OCI-LY1 (cell line): ENCODE measurements at regions not wholly inside any gene's neighbourhood (a gene's known extent, or its start where the extent isn't known, plus 50 kb on each side); places are given as distances from the start of the nearest gene placed in this dataset.
A peak's percentile ranks its signal among the peaks of the same experiment; 100 is the strongest.
"Not testable (repeated sequence)": the region's sequence is repeated elsewhere in the genome, so short reads cannot be mapped to it uniquely, and the experiment has no call there.

ENCODE experiments used
- H2AFZ ChIP-seq: fragments of 200-600 bp; sonication (generic), shearing (Covaris generic); 2 replicates; pipeline ENCODE4 v1.6.0; 2014; ENCODE audit warnings: antibody characterized with exemption, mild to moderate bottlenecking, low read length
- H3F3A ChIP-seq: fragments of 200-600 bp; sonication (generic), shearing (Covaris generic); 2 replicates; pipeline ENCODE4 v1.6.0; 2014; ENCODE audit warnings: mild to moderate bottlenecking, antibody characterized with exemption, low read length, moderate library complexity; ENCODE audit not compliant: insufficient read depth
- H3K27ac ChIP-seq: fragments of 200-600 bp; sonication (generic); 2 replicates; pipeline ENCODE4 v1.5.1; 2014; ENCODE audit warnings: low read length, mixed run types, mild to moderate bottlenecking, low read depth; ENCODE audit not compliant: poor library complexity, severe bottlenecking
- H3K27me3 ChIP-seq: fragments of 200-600 bp; sonication (generic); 2 replicates; pipeline ENCODE4 v1.6.0; 2014; ENCODE audit warnings: antibody characterized with exemption, mild to moderate bottlenecking, low read length, moderate library complexity; ENCODE audit not compliant: insufficient read depth
- H3K36me3 ChIP-seq: fragments of 200-600 bp; sonication (generic); 2 replicates; pipeline ENCODE4 v1.6.1; 2014; ENCODE audit warnings: mild to moderate bottlenecking, antibody characterized with exemption, low read length, moderate library complexity, mixed read lengths; ENCODE audit not compliant: insufficient read depth
- H3K4me1 ChIP-seq: fragments of 200-600 bp; sonication (generic); 2 replicates; pipeline ENCODE4 v1.5.1; 2014; ENCODE audit warnings: mild to moderate bottlenecking, low read length, moderate library complexity; ENCODE audit not compliant: insufficient read depth, severe bottlenecking
- H3K4me2 ChIP-seq: fragments of 200-600 bp; sonication (generic), shearing (Covaris generic); 2 replicates; pipeline ENCODE4 v1.6.1; 2014; ENCODE audit warnings: low read length
- H3K4me3 ChIP-seq: fragments of 200-600 bp; sonication (generic); 2 replicates; pipeline ENCODE4 v1.5.1; 2014; ENCODE audit warnings: low read length, low read depth, mild to moderate bottlenecking, mixed read lengths; ENCODE audit not compliant: poor library complexity, severe bottlenecking
- H3K79me2 ChIP-seq: fragments of 200-600 bp; shearing (Covaris generic); 2 replicates; pipeline ENCODE4 v1.6.1; 2016; ENCODE audit warnings: mixed run types, low read length, mixed read lengths; ENCODE audit not compliant: insufficient read depth
- H3K9ac ChIP-seq: fragments of 200-600 bp; sonication (generic), shearing (Covaris generic); 2 replicates; pipeline ENCODE4 v1.6.1; 2014; ENCODE audit warnings: mild to moderate bottlenecking, low read length, mixed read lengths
- H3K9me2 ChIP-seq: fragments of 200-600 bp; sonication (generic), shearing (Covaris generic); 2 replicates; pipeline ENCODE4 v1.6.1; 2014; ENCODE audit warnings: low read depth, mild to moderate bottlenecking, low read length, mixed read lengths
- H3K9me3 ChIP-seq: fragments of 200-600 bp; shearing (Covaris generic); 2 replicates; pipeline ENCODE4 v1.6.1; 2014; ENCODE audit warnings: low read length, mixed read lengths
- H4K20me1 ChIP-seq: fragments of 200-600 bp; sonication (generic), shearing (Covaris generic); 2 replicates; pipeline ENCODE4 v1.6.0; 2016; ENCODE audit warnings: mild to moderate bottlenecking, low read length; ENCODE audit not compliant: insufficient read depth
- CTCF ChIP-seq: fragments of 200-600 bp; sonication (generic), shearing (Covaris generic); IDR thresholded peaks from 2 replicates; pipeline ENCODE4 v1.5.1; 2017; ENCODE audit warnings: mild to moderate bottlenecking, antibody characterized with exemption, low read length, moderate library complexity, mixed read lengths
- EZH2 ChIP-seq: fragments of 200-600 bp; sonication (generic), shearing (Covaris generic); IDR thresholded peaks from 2 replicates; pipeline ENCODE4 v1.8.0; 2017; ENCODE audit warnings: borderline replicate concordance, mixed run types, mild to moderate bottlenecking, antibody characterized with exemption, low read length, moderate library complexity, mixed read lengths

GRCh38 chr14:38605193-38606114, 349.6 kb upstream of the CLEC14A start:
- TF ChIP-seq EZH2 (no peak), CTCF (peak; percentile 33; the same call in 1 of the 2 replicates)
- Histone ChIP-seq H3F3A (no peaks in the 10 kb centered on the region), H3K9me2 (no peaks in the 10 kb centered on the region)

DNA sequence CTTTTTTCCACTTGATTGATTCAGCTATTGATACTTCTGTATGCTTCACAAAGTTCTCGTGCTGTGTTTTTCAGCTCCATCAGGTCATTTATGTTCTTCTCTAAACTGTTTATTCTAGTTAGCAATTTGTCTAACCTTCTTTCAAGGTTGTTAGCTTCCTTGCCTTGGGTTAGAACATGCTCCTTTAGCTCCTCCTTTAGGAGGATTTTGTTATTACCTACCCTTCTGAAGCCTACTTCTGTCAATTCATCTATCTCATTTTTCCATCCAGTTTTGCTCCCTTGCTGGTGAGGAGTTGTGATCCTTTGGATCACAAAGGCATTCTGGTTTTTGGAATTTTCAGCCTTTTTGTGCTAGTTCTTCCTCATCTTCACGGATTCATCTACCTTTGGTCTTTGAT, 344.7 kb upstream of the CLEC14A start:
- H3K4me1 ChIP-seq, H2AFZ ChIP-seq, H3F3A ChIP-seq, H3K27me3 ChIP-seq, H3K4me2 ChIP-seq, H4K20me1 ChIP-seq, H3K79me2 ChIP-seq, H3K4me3 ChIP-seq, H3K9me2 ChIP-seq, H3K27ac ChIP-seq, H3K36me3 ChIP-seq, H3K9ac ChIP-seq, H3K9me3 ChIP-seq: not testable (repeated sequence)
- TF ChIP-seq CTCF, result peak; percentile 25

More at GRCh38 chr14:38605193-38606114, 349.6 kb upstream of the CLEC14A start:
- Histone ChIP-seq H4K20me1 (no peaks in the 10 kb centered on the region), H3K27me3 (no peaks in the 10 kb centered on the region), H3K4me2 (no peak overlapping the region), H3K36me3 (no peaks in the 10 kb centered on the region), H3K79me2 (no peaks in the 10 kb centered on the region), H3K4me1 (no peaks in the 10 kb centered on the region), H3K27ac (no peak overlapping the region), H3K4me3 (no peak overlapping the region), H3K9me3 (no peaks in the 10 kb centered on the region), H3K9ac (no peak overlapping the region), H2AFZ (no peak overlapping the region)

- Histone ChIP-seq H3K36me3 (no peaks in the 10 kb centered on the region), H3K9me3 (no peaks in the 10 kb centered on the region), H2AFZ (no peak overlapping the region), H3F3A (no peaks in the 10 kb centered on the region), H3K79me2 (no peaks in the 10 kb centered on the region), H3K4me3 (no peak overlapping the region), H3K27ac (no peak overlapping the region), H3K9me2 (no peaks in the 10 kb centered on the region), H3K27me3 (no peaks in the 10 kb centered on the region), H3K4me2 (no peak overlapping the region), H4K20me1 (no peaks in the 10 kb centered on the region), H3K9ac (no peak overlapping the region), H3K4me1 (no peaks in the 10 kb centered on the region)
- TF ChIP-seq EZH2 (no peak), CTCF (no peak)
Measured at GRCh38 chr14:38593476-38593875, 337.6 kb upstream of the CLEC14A start.
